ENCODE measurements at regions not wholly inside any gene's neighbourhood (a gene's known extent, or its start where the extent isn't known, plus 50 kb on each side); places are given as distances from the start of the nearest gene placed in this dataset.
"Not testable (repeated sequence)": the region's sequence is repeated elsewhere in the genome, so short reads cannot be mapped to it uniquely, and the experiment has no call there.

DNA sequence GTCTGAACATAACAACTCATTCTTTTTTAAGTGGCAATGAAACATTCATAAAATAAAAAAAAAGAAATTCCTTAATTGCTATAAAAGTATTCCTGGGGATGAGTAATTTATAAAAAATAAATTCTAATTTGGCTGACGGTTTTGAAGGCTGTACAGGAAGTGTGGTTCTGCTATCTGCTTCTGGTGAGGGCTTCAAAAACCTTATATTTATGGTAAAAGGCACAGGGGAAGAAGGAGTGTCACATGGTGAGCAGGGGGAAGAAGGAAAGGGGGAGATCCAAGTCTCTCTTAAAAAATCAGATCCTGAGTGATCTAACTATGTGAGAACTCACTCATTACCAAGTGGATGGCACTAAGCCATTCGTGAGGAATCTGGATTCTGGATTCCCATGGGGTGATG, 539.0 kb downstream of the GOLGA6L6 start:
- H3K27me3 Mint-ChIP-seq (ENCODE audit: low read depth); CTCF ChIA-PET; H3K27ac Mint-ChIP-seq; H3K36me3 Mint-ChIP-seq; DNase-seq (ENCODE audit: low spot score); POLR2A ChIA-PET; H3K4me3 Mint-ChIP-seq; H3K4me1 Mint-ChIP-seq; H3K9me3 Mint-ChIP-seq; ATAC-seq: not testable (repeated sequence)

GRCh38 chr15:19996574-19997194, 544.9 kb downstream of the GOLGA6L6 start:
- H3K27me3 Mint-ChIP-seq (ENCODE audit: low read depth); H3K27ac Mint-ChIP-seq; DNase-seq (ENCODE audit: low spot score); H3K4me3 Mint-ChIP-seq; ATAC-seq; H3K4me1 Mint-ChIP-seq; POLR2A ChIA-PET; CTCF ChIA-PET: not testable (repeated sequence)
- Mint-ChIP-seq H3K9me3 (peaks cover 19% of the 10 kb centered on the region), H3K36me3 (peaks cover 12% of the 10 kb centered on the region)

DNA sequence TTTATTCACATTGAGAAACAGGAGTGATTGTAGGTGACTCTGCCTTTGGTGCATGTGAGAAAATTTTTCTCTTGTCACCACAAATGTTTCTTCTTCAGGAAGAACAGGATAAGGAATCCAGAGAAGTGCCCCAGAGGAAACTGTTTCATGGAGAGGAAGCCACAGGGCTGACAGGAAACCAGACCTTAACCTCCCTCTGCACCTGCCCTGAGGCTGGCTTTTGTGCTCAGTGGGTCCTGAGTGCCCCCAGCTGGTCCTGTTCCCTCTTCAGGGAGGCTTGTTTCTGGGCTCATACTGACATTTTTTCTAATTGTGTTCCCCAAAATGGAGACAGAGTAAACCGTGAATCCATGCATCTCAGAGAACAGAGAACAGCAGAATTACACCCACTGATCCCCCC, 546.3 kb downstream of the GOLGA6L6 start:
- H3K4me3 Mint-ChIP-seq, ATAC-seq: not testable (repeated sequence)
- H3K9me3 Mint-ChIP-seq = peaks cover 33% of the 10 kb centered on the region

DNA sequence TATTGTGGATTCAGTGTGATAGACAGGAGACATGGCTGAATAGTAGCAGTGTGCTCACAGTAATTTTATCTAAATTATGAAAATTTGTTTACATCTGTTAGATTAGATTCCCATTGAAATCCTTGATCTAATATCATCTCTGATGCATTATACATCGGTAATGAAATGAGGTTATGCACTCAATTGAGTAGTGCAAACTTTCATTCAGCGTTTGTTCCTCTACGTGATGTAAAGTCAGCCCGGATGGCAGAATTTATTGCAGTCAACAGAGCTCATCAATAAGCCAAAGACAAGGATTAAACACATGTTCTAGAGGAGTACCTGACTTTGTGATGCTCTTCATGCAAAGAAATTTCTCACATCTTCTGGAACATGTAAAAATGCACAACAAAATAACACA, 549.2 kb downstream of the GOLGA6L6 start:
- ChIA-PET POLR2A (no interaction called here), CTCF (no interaction called here)
- ATAC-seq = no peak
- DNase-seq (ENCODE audit: low spot score) = no peak
- peaks cover 45% of the 10 kb centered on the region for H3K36me3 Mint-ChIP-seq
- H3K4me1 Mint-ChIP-seq = no peaks in the 10 kb centered on the region
- peaks cover 52% of the 10 kb centered on the region for H3K9me3 Mint-ChIP-seq
- TF ChIP-seq, protein P1, sequence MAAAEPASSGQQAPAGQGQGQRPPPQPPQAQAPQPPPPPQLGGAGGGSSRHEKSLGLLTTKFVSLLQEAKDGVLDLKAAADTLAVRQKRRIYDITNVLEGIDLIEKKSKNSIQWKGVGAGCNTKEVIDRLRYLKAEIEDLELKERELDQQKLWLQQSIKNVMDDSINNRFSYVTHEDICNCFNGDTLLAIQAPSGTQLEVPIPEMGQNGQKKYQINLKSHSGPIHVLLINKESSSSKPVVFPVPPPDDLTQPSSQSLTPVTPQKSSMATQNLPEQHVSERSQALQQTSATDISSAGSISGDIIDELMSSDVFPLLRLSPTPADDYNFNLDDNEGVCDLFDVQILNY (CRISPR knock-in tag; IDR thresholded peaks at IDR 0.05) = no peak
- TF ChIP-seq SMAD4 (CRISPR knock-in tag; IDR thresholded peaks at IDR 0.05) = no peak
- TF ChIP-seq ATF1 (CRISPR knock-in tag; IDR thresholded peaks at IDR 0.05) = no peak
- TF ChIP-seq JAZF1 (CRISPR knock-in tag; IDR thresholded peaks at IDR 0.05) = no peak
- TF ChIP-seq, protein P2, sequence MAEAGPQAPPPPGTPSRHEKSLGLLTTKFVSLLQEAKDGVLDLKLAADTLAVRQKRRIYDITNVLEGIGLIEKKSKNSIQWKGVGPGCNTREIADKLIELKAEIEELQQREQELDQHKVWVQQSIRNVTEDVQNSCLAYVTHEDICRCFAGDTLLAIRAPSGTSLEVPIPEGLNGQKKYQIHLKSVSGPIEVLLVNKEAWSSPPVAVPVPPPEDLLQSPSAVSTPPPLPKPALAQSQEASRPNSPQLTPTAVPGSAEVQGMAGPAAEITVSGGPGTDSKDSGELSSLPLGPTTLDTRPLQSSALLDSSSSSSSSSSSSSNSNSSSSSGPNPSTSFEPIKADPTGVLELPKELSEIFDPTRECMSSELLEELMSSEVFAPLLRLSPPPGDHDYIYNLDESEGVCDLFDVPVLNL (CRISPR knock-in tag; IDR thresholded peaks at IDR 0.05; ENCODE audit: borderline replicate concordance, low read depth) = no peak
- TF ChIP-seq OVOL2 (CRISPR knock-in tag; IDR thresholded peaks at IDR 0.05; ENCODE audit: borderline replicate concordance) = no peak
- TF ChIP-seq FOXP1 (CRISPR knock-in tag; IDR thresholded peaks at IDR 0.05; ENCODE audit: borderline replicate concordance) = no peak
- H3K27me3 Mint-ChIP-seq (ENCODE audit: low read depth) = peaks cover 13% of the 10 kb centered on the region
- H3K27ac Mint-ChIP-seq = no peak overlapping the region
- no peak overlapping the region for H3K4me3 Mint-ChIP-seq

More for the DNA sequence above, 546.3 kb downstream of the GOLGA6L6 start:
- POLR2A ChIA-PET; DNase-seq (ENCODE audit: low spot score); CTCF ChIA-PET; H3K27me3 Mint-ChIP-seq (ENCODE audit: low read depth); H3K27ac Mint-ChIP-seq; H3K4me1 Mint-ChIP-seq: not testable (repeated sequence)
- H3K36me3 Mint-ChIP-seq = peaks cover 26% of the 10 kb centered on the region

DNA sequence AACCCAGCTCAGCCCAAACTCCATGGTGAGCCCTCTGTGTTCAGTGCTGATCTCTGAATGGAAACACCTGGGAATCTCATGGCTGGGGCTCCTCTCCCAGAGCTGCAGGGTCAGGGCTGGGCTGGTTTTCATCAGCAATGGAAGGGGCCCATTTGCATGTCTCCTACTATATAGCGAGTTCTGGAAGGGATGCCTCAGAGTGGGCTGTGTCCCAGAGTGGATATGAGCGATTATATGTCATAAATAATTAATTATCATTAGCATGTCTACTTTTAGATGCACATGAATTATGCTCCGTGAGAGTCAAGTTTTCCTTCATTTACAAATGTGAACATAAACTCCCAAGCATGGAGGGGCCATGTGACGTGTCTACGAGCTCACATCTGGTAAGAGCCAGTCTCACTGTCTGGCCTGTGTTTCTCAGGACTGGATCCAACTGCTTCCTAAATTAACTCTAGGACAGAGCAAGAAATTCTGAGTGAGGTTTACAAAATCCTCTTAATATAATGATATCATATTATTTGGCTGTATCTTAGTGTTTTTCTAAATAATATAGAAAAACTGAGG, 553.4 kb downstream of the GOLGA6L6 start:
- Mint-ChIP-seq H3K27ac (no peak overlapping the region), H3K4me1 (no peaks in the 10 kb centered on the region), H3K9me3 (peaks cover 75% of the 10 kb centered on the region), H3K36me3 (peaks cover 66% of the 10 kb centered on the region), H3K27me3 (ENCODE audit: low read depth) (peaks cover 17% of the 10 kb centered on the region), H3K4me3 (no peak overlapping the region)
- no peak for ATAC-seq
- ChIA-PET POLR2A (no interaction called here), CTCF (no interaction called here)
- TF ChIP-seq SMAD3 (CRISPR knock-in tag; IDR thresholded peaks at IDR 0.05; ENCODE audit: borderline replicate concordance) (no peak), STAT6 (CRISPR knock-in tag; conservative IDR thresholded peaks at IDR 0.05; ENCODE audit: low read depth) (no peak), ZNF263 (CRISPR knock-in tag; IDR thresholded peaks at IDR 0.05; ENCODE audit: low read depth) (no peak), MLX (CRISPR knock-in tag; IDR thresholded peaks at IDR 0.05) (no peak), JAZF1 (CRISPR knock-in tag; IDR thresholded peaks at IDR 0.05) (no peak), USF1 (CRISPR knock-in tag; IDR thresholded peaks at IDR 0.05) (no peak), RORB (CRISPR knock-in tag; IDR thresholded peaks at IDR 0.05) (no peak), USF2 (CRISPR knock-in tag; IDR thresholded peaks at IDR 0.05) (no peak)
- TF ChIP-seq, protein P1 (CRISPR knock-in tag; IDR thresholded peaks at IDR 0.05) = no peak
- no peak for DNase-seq (ENCODE audit: low spot score)
